Activated CD8-positive, alpha-beta T cell treated with anti-CD3 and anti-CD28 coated beads for 36 hours (primary cell): ENCODE measurements at regions not wholly inside any gene's neighbourhood (a gene's known extent, or its start where the extent isn't known, plus 50 kb on each side); places are given as distances from the start of the nearest gene placed in this dataset.

Source experiments
- ATAC-seq: fragments of 200-7000 bp; cut with Tn5 transposase; one replicate; pipeline ENCODE4 v1.10.0; 2021; ENCODE audit warnings: mild to moderate bottlenecking, moderate library complexity
- CTCF ChIA-PET: fragments of 350-600 bp; sonication (Branson Sonifier 250); formaldehyde crosslinking; loops from one replicate; lab custom pipeline; 2021; ENCODE audit warnings: antibody characterized with exemption; lab: Charles Lee
- POLR2A ChIA-PET: fragments of 350-600 bp; sonication (Branson Sonifier 250); formaldehyde crosslinking; loops from one replicate; lab custom pipeline; 2021; ENCODE audit warnings: antibody characterized with exemption; lab: Charles Lee
- DNase-seq: peaks from one replicate; pipeline ENCODE4 v3.0.0-alpha.2; 2020
- H3K27ac Mint-ChIP-seq: one replicate; pipeline ENCODE4 v1.8.0; 2021; ENCODE audit warnings: mild to moderate bottlenecking, mixed read lengths
- H3K27me3 Mint-ChIP-seq: one replicate; pipeline ENCODE4 v1.8.0; 2021; ENCODE audit warnings: mixed read lengths
- H3K36me3 Mint-ChIP-seq: one replicate; pipeline ENCODE4 v1.8.0; 2021; ENCODE audit warnings: low read depth, mixed read lengths
- H3K4me1 Mint-ChIP-seq: one replicate; pipeline ENCODE4 v1.8.0; 2021; ENCODE audit warnings: low read depth, mixed read lengths
- H3K4me3 Mint-ChIP-seq: one replicate; pipeline ENCODE4 v1.8.0; 2021; ENCODE audit warnings: mild to moderate bottlenecking, moderate library complexity, mixed read lengths
- H3K9me3 Mint-ChIP-seq: one replicate; pipeline ENCODE4 v1.8.0; 2021; ENCODE audit warnings: mixed read lengths
- CTCF ChIP-seq: fragments of 200-600 bp; IDR thresholded peaks from one replicate; pipeline ENCODE4 v1.8.0; 2022; ENCODE audit warnings: antibody characterized with exemption, mild to moderate bottlenecking
- intact Hi-C: fragments of 100-400 bp; cut with micrococcal nuclease; formaldehyde crosslinking; loops from one replicate; pipeline ENCODE4 v1.10.0; 2022

- no peaks in the 10 kb centered on the region for H3K36me3 Mint-ChIP-seq
- no peaks in the 10 kb centered on the region for H3K9me3 Mint-ChIP-seq
- CTCF ChIA-PET: interaction anchor here (1.2 to 2.2 kb wide), 3 partner anchors 167 to 175 kb away, joined by 3 to 6 read pairs (median 4); no protein-coding TSS in a partner anchor
- no peaks in the 10 kb centered on the region for H3K27me3 Mint-ChIP-seq
- ATAC-seq (no peak), DNase-seq (no peak)
- intact Hi-C loops: no loop called here
- POLR2A ChIA-PET: no interaction called here
- no peak for TF ChIP-seq CTCF
- H3K4me3 Mint-ChIP-seq: no peak overlapping the region
- H3K27ac Mint-ChIP-seq: no peak overlapping the region
- peaks cover 14% of the 10 kb centered on the region for H3K4me1 Mint-ChIP-seq
These were observed 239.7 kb downstream of the PIK3R1 start for GRCh38 chr5:68455216-68455615.

- ATAC-seq (no peak), DNase-seq (no peak)
- intact Hi-C loops: no loop called here
- H3K4me1 Mint-ChIP-seq: peaks cover 14% of the 10 kb centered on the region
- no peak for TF ChIP-seq CTCF
- H3K27me3 Mint-ChIP-seq: no peaks in the 10 kb centered on the region
- no peaks in the 10 kb centered on the region for H3K36me3 Mint-ChIP-seq
- H3K4me3 Mint-ChIP-seq: no peak overlapping the region
- CTCF ChIA-PET: no interaction called here
- H3K27ac Mint-ChIP-seq: no peak overlapping the region
- H3K9me3 Mint-ChIP-seq: no peaks in the 10 kb centered on the region
- POLR2A ChIA-PET: no interaction called here
These were observed 241.2 kb downstream of the PIK3R1 start for GRCh38 chr5:68456756-68457217.

DNA sequence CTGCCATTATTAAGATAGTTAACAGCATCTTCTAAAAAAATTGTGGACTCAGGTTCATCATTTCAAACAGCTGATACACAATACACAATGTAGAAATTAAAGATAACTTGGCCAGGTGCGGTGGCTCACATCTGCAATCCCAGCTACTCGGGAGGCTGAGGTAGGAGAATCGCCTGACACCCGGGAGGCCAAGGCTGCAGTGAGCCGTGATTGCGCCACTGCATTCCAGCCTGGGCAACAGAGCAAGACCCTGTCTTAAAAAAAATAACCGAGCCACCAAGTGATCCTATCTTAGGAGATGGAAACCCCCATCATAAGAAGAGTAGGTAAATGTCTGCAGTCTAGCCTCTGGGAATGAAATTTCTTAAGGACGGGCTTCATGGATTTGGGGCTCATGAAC is 241.7 kb downstream of the PIK3R1 start:
- ChIA-PET POLR2A (no interaction called here), CTCF (interaction anchor here (0.6 kb wide), 1 partner anchor 138 kb away, joined by 4 read pairs; no protein-coding TSS in a partner anchor)
- no peaks in the 10 kb centered on the region for H3K9me3 Mint-ChIP-seq
- H3K27me3 Mint-ChIP-seq: no peaks in the 10 kb centered on the region
- peaks cover 14% of the 10 kb centered on the region for H3K4me1 Mint-ChIP-seq
- DNase-seq (no peak), ATAC-seq (no peak)
- no peak for TF ChIP-seq CTCF
- intact Hi-C loops: no loop called here
- no peak overlapping the region for H3K4me3 Mint-ChIP-seq
- no peaks in the 10 kb centered on the region for H3K36me3 Mint-ChIP-seq
- no peak overlapping the region for H3K27ac Mint-ChIP-seq

GRCh38 chr5:68458416-68459021 is 243.0 kb downstream of the PIK3R1 start:
- ChIA-PET POLR2A (no interaction called here), CTCF (interaction anchor here (1.8 kb wide), 1 partner anchor 172 kb away, joined by 15 read pairs; no protein-coding TSS in a partner anchor)
- Mint-ChIP-seq H3K27ac (no peak overlapping the region), H3K4me1 (peaks cover 14% of the 10 kb centered on the region), H3K27me3 (no peaks in the 10 kb centered on the region), H3K4me3 (no peak overlapping the region), H3K36me3 (no peaks in the 10 kb centered on the region), H3K9me3 (no peaks in the 10 kb centered on the region)
- intact Hi-C loops: no loop called here
- DNase-seq: peak; percentile 38
- ATAC-seq: peak; percentile 73
- TF ChIP-seq CTCF: no peak

- no peaks in the 10 kb centered on the region for H3K9me3 Mint-ChIP-seq
- intact Hi-C loops: no loop called here
- peaks cover 14% of the 10 kb centered on the region for H3K4me1 Mint-ChIP-seq
- DNase-seq (no peak), ATAC-seq (no peak)
- ChIA-PET POLR2A (interaction anchor here (1.4 kb wide), 1 partner anchor 171 kb away, joined by 3 read pairs; no protein-coding TSS in a partner anchor), CTCF (interaction anchor here (0.6 to 1.8 kb wide), 8 partner anchors 11 to 172 kb away, joined by 3 to 15 read pairs (median 3); no protein-coding TSS in a partner anchor)
- no peak overlapping the region for H3K27ac Mint-ChIP-seq
- no peak overlapping the region for H3K4me3 Mint-ChIP-seq
- H3K27me3 Mint-ChIP-seq: no peaks in the 10 kb centered on the region
- TF ChIP-seq CTCF: no peak
- H3K36me3 Mint-ChIP-seq: no peaks in the 10 kb centered on the region
These were observed 243.7 kb downstream of the PIK3R1 start for GRCh38 chr5:68459093-68459809.
